SW480 (cell line): ENCODE measurements at regions not wholly inside any gene's neighbourhood (a gene's known extent, or its start where the extent isn't known, plus 50 kb on each side); places are given as distances from the start of the nearest gene placed in this dataset.

Experiments
- DNase-seq: peaks from one replicate; pipeline ENCODE4 v3.0.0-alpha.2; 2016; ENCODE audit warnings: low spot score

GRCh38 chr17:71334048-71334751, 786.6 kb upstream of the SOX9 start:
- DNase-seq: no peak

- DNase-seq: no peak
These were observed 785.6 kb upstream of the SOX9 start for GRCh38 chr17:71335212-71335611.

GRCh38 chr17:71337938-71338337, 782.9 kb upstream of the SOX9 start:
- DNase-seq: no peak

- peak; percentile 47 for DNase-seq
These were observed 782.4 kb upstream of the SOX9 start for GRCh38 chr17:71338396-71338795.

GRCh38 chr17:71339206-71339605, 781.6 kb upstream of the SOX9 start:
- no peak for DNase-seq

GRCh38 chr17:71342737-71343136, 778.1 kb upstream of the SOX9 start:
- no peak for DNase-seq

GRCh38 chr17:71349908-71350600, 770.8 kb upstream of the SOX9 start:
- no peak for DNase-seq

- DNase-seq: no peak
These were observed 760.5 kb upstream of the SOX9 start for GRCh38 chr17:71360301-71360700.

- no peak for DNase-seq
These were observed 759.0 kb upstream of the SOX9 start for GRCh38 chr17:71361656-71362450.

- DNase-seq: no peak
These were observed 757.2 kb upstream of the SOX9 start for GRCh38 chr17:71363661-71364060.

GRCh38 chr17:71371809-71372208, 749.0 kb upstream of the SOX9 start:
- no peak for DNase-seq

- DNase-seq: no peak
These were observed 744.9 kb upstream of the SOX9 start for GRCh38 chr17:71375948-71376347.

- no peak for DNase-seq
These were observed 743.9 kb upstream of the SOX9 start for GRCh38 chr17:71376933-71377332.

- DNase-seq: peak; percentile 8
These were observed 742.8 kb upstream of the SOX9 start for GRCh38 chr17:71378036-71378435.

GRCh38 chr17:71378741-71379140, 742.1 kb upstream of the SOX9 start:
- no peak for DNase-seq

- DNase-seq: no peak
These were observed 741.3 kb upstream of the SOX9 start for GRCh38 chr17:71379512-71379911.

GRCh38 chr17:71380535-71380934, 740.3 kb upstream of the SOX9 start:
- no peak for DNase-seq

- no peak for DNase-seq
These were observed 739.9 kb upstream of the SOX9 start for GRCh38 chr17:71380936-71381335.

GRCh38 chr17:71383091-71383490, 737.7 kb upstream of the SOX9 start:
- no peak for DNase-seq

- DNase-seq: no peak
These were observed 733.4 kb upstream of the SOX9 start for GRCh38 chr17:71387456-71387855.

GRCh38 chr17:71392715-71393567, 727.9 kb upstream of the SOX9 start:
- DNase-seq: no peak

- no peak for DNase-seq
These were observed 724.9 kb upstream of the SOX9 start for GRCh38 chr17:71395901-71396300.
